ENCODE measurements at regions not wholly inside any gene's neighbourhood (a gene's known extent, or its start where the extent isn't known, plus 50 kb on each side); places are given as distances from the start of the nearest gene placed in this dataset.

DNA sequence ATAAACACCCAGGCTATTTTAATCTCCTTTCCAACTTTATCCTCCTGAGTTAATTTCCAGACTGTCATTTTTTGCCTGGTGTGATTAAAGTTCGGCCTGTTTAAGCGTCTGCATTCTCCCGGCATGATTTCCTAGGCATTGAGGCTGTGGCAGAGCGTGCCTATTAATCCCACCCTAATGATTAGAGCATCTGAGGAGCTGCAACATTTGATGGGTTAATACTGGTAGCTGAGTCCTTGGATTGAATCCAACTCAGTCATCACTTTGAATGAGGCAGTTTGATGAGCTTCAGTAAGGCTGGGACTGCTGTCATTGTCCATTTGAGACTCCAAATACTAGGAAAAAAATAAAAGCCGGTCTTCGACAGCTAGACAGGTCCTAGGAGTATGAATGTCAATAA, 882.5 kb downstream of the SLC4A3 start:
- no peak for DNase-seq (ENCODE audit: insufficient read length, low spot score)
- no peak for FAIRE-seq
- TF ChIP-seq POLR2AphosphoS5 (IDR thresholded peaks at IDR 0.05; ENCODE audit: low read depth, low read length) (no peak), PAX5 (IDR thresholded peaks at IDR 0.05; ENCODE audit: insufficient read depth, low read length, severe bottlenecking) (no peak), POLR2A (IDR thresholded peaks at IDR 0.05; ENCODE audit: low read depth, low read length) (no peak), POU2F2 (IDR thresholded peaks at IDR 0.05; ENCODE audit: low read depth, low read length) (no peak), SPI1 (IDR thresholded peaks at IDR 0.05; ENCODE audit: low read depth, low read length) (no peak), TAF1 (IDR thresholded peaks at IDR 0.05; ENCODE audit: low read depth, low read length) (no peak)

DNA sequence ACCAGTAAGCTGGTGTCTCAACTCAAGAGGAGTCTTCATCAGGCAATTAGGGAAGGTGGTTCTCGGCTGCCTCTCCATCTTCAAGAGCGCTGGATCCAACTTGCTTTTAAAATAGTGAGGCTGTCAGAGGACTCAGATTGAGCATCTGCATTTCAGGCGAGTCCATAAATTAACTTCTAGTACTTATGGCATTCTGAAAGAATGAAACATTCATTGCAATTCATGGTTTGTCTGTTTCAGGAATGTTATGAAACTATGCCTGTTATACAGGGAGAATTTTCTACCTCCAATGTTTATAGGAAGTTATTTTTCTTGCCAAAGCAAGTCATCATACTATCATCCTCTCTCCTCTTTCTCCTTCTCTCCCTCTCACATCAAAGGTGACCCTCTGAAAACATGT, 883.2 kb downstream of the SLC4A3 start:
- TF ChIP-seq POU2F2 (IDR thresholded peaks at IDR 0.05; ENCODE audit: low read depth, low read length) (no peak), TAF1 (IDR thresholded peaks at IDR 0.05; ENCODE audit: low read depth, low read length) (no peak), POLR2A (IDR thresholded peaks at IDR 0.05; ENCODE audit: low read depth, low read length) (no peak), POLR2AphosphoS5 (IDR thresholded peaks at IDR 0.05; ENCODE audit: low read depth, low read length) (no peak), PAX5 (IDR thresholded peaks at IDR 0.05; ENCODE audit: insufficient read depth, low read length, severe bottlenecking) (no peak), SPI1 (IDR thresholded peaks at IDR 0.05; ENCODE audit: low read depth, low read length) (no peak)
- no peak for DNase-seq (ENCODE audit: insufficient read length, low spot score)
- no peak for FAIRE-seq

DNA sequence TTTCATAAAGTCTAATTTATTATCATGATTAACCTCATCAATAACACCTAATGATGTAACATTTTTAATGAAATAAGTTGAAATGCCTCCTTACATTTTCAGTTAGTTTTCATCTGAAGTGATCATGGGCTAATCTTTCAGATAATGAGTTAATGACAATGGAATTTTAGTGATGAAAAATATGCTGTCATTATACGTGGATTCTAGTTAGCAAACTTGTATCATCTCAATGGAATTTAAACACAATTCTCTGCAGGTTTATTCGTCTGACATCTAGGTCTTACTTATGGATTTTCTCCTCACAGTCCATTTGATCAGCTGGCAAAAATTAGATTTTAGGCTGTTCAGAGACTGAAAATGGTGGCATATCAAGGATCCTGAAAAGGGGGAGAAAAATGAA, 885.0 kb downstream of the SLC4A3 start:
- no peak for TF ChIP-seq POLR2AphosphoS5 (IDR thresholded peaks at IDR 0.05; ENCODE audit: low read depth, low read length)
- TF ChIP-seq TAF1 (IDR thresholded peaks at IDR 0.05; ENCODE audit: low read depth, low read length), result no peak
- TF ChIP-seq POLR2A (IDR thresholded peaks at IDR 0.05; ENCODE audit: low read depth, low read length), result no peak
- no peak for TF ChIP-seq PAX5 (IDR thresholded peaks at IDR 0.05; ENCODE audit: insufficient read depth, low read length, severe bottlenecking)
- TF ChIP-seq POU2F2 (IDR thresholded peaks at IDR 0.05; ENCODE audit: low read depth, low read length), result no peak
- no peak for TF ChIP-seq SPI1 (IDR thresholded peaks at IDR 0.05; ENCODE audit: low read depth, low read length)
- FAIRE-seq, result no peak
- no peak for DNase-seq (ENCODE audit: insufficient read length, low spot score)

DNA sequence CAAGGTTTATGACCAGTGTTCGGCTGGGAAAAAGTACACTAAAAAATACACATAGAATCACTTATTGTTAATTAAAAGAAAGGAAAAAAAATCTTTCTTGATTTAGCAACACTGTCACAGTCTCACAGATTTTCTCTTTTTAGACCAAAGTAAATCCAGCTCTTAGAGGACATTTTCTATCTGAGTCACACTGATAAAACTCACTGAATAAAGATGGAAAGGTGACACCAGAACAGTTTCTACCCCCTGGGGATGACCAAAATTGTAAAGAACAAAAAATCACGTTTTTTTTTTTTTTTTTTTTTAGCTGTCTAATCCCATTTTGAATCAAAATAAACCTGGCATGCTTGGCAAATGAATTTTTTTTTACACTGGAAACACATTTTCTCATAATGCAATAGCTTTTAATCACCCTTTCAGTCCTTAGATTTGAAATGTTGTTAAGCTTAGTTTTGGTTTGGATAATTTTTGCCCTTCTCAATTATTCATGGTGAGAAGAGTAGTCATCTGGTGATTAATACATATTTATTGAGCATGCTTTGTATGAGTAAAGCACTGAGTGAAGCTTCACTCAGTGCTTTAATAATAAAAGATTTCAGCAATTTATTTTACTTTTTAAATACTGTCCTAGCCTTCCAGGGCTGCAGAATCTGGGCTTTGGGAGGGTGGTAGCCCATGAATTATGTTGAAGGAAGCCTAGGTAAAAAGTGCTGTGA, 886.3 kb downstream of the SLC4A3 start:
- TF ChIP-seq POU2F2 (IDR thresholded peaks at IDR 0.05; ENCODE audit: low read depth, low read length) (no peak), TAF1 (IDR thresholded peaks at IDR 0.05; ENCODE audit: low read depth, low read length) (no peak), POLR2A (IDR thresholded peaks at IDR 0.05; ENCODE audit: low read depth, low read length) (no peak), POLR2AphosphoS5 (IDR thresholded peaks at IDR 0.05; ENCODE audit: low read depth, low read length) (no peak), PAX5 (IDR thresholded peaks at IDR 0.05; ENCODE audit: insufficient read depth, low read length, severe bottlenecking) (no peak), SPI1 (IDR thresholded peaks at IDR 0.05; ENCODE audit: low read depth, low read length) (no peak)
- FAIRE-seq (no peak), DNase-seq (ENCODE audit: insufficient read length, low spot score) (no peak)

DNA sequence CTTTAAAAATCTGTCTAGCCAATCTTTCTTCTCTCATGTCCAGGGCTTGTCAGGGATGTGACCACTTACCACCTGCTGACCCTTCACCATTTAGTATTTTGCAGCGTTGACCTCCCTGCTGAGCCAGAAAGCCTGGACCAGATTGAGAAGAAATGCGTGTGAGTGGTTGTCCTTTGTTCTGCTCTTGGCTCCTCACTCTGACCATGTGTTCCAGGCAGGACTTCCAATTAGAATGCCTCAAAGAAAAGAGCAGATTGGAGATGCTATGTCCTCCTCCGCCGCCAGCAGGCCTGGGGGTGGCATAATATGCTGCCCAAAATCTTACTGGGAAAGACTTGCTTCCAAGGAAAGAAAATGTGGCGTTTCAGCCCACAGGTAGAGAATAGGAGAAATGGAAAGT, 894.1 kb downstream of the SLC4A3 start:
- DNase-seq (ENCODE audit: insufficient read length, low spot score) (no peak), FAIRE-seq (no peak)
- TF ChIP-seq TAF1 (IDR thresholded peaks at IDR 0.05; ENCODE audit: low read depth, low read length) (no peak), SPI1 (IDR thresholded peaks at IDR 0.05; ENCODE audit: low read depth, low read length) (no peak), PAX5 (IDR thresholded peaks at IDR 0.05; ENCODE audit: insufficient read depth, low read length, severe bottlenecking) (no peak), POU2F2 (IDR thresholded peaks at IDR 0.05; ENCODE audit: low read depth, low read length) (no peak), POLR2A (IDR thresholded peaks at IDR 0.05; ENCODE audit: low read depth, low read length) (no peak), POLR2AphosphoS5 (IDR thresholded peaks at IDR 0.05; ENCODE audit: low read depth, low read length) (no peak)

DNA sequence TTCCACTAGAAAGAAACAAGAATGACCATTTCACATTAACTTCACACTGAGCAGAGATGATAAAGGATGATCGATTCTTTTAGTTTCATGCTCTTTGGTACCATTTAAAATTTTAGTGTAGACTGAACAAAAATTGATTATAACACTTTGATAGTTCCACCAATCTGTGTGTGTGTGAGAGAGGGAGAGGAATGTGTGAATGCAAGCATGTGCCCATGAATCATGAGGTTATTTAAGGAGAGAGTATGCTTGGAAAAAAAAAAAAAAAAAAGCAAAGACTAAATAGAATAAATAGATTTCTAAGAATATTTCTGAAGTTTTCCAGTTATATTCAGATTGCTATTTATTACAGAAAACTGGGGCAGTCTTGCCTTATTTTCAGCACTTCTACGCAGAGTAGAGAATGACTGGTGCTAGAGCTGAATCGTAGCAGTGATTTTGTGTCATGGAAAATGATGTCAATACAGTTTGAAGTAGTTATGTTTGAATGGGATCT, 900.8 kb downstream of the SLC4A3 start:
- TF ChIP-seq POU2F2 (IDR thresholded peaks at IDR 0.05; ENCODE audit: low read depth, low read length) (no peak), SPI1 (IDR thresholded peaks at IDR 0.05; ENCODE audit: low read depth, low read length) (no peak), POLR2A (IDR thresholded peaks at IDR 0.05; ENCODE audit: low read depth, low read length) (no peak), PAX5 (IDR thresholded peaks at IDR 0.05; ENCODE audit: insufficient read depth, low read length, severe bottlenecking) (no peak), TAF1 (IDR thresholded peaks at IDR 0.05; ENCODE audit: low read depth, low read length) (no peak), POLR2AphosphoS5 (IDR thresholded peaks at IDR 0.05; ENCODE audit: low read depth, low read length) (no peak)
- DNase-seq (ENCODE audit: insufficient read length, low spot score) (no peak), FAIRE-seq (no peak)

DNA sequence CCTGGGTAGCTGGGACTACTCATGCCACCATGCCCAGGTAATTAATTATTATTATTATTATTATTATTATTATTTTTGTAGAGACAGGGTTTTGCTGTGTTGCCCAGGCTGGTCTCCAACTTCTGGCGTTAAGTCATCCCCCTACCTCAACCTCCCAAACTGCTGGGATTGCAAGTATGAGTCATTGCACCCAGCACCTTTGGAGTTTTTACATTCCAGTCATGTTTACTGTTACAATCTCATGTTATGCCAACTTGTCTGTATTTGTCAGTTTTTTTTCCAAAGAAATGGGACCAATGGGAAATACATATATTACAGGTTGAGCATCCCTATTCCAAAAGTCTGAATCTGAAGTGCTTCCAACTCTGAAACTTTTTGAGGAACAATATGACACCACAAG, 903.8 kb downstream of the SLC4A3 start:
- FAIRE-seq (no peak), DNase-seq (ENCODE audit: insufficient read length, low spot score) (no peak)
- no peak for TF ChIP-seq PAX5 (IDR thresholded peaks at IDR 0.05; ENCODE audit: insufficient read depth, low read length, severe bottlenecking)
- TF ChIP-seq POU2F2 (IDR thresholded peaks at IDR 0.05; ENCODE audit: low read depth, low read length), result no peak
- no peak for TF ChIP-seq TAF1 (IDR thresholded peaks at IDR 0.05; ENCODE audit: low read depth, low read length)
- no peak for TF ChIP-seq POLR2A (IDR thresholded peaks at IDR 0.05; ENCODE audit: low read depth, low read length)
- TF ChIP-seq POLR2AphosphoS5 (IDR thresholded peaks at IDR 0.05; ENCODE audit: low read depth, low read length), result no peak
- TF ChIP-seq SPI1 (IDR thresholded peaks at IDR 0.05; ENCODE audit: low read depth, low read length), result no peak

DNA sequence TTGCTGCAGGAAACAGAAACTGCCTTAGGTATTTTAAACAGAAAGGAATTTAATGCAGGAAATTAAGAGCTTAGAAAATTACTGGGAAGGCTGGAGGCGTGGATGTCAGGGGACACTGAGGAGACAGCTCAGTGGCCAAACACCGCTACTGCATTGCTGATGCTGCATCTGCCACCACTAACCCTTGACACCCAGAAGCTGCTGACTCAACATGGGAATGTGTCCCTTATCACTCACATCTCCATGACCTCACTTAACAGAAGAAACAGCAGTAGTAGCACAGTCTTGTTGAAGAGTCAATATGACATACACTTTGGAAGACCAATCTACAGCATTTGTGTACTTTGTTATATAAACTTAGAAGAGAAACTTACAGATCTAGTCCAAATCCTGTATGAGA, 906.1 kb downstream of the SLC4A3 start:
- TF ChIP-seq SPI1 (IDR thresholded peaks at IDR 0.05; ENCODE audit: low read depth, low read length) (no peak), POU2F2 (IDR thresholded peaks at IDR 0.05; ENCODE audit: low read depth, low read length) (no peak), POLR2AphosphoS5 (IDR thresholded peaks at IDR 0.05; ENCODE audit: low read depth, low read length) (no peak), TAF1 (IDR thresholded peaks at IDR 0.05; ENCODE audit: low read depth, low read length) (no peak), POLR2A (IDR thresholded peaks at IDR 0.05; ENCODE audit: low read depth, low read length) (no peak), PAX5 (IDR thresholded peaks at IDR 0.05; ENCODE audit: insufficient read depth, low read length, severe bottlenecking) (no peak)
- FAIRE-seq (no peak), DNase-seq (ENCODE audit: insufficient read length, low spot score) (no peak)

DNA sequence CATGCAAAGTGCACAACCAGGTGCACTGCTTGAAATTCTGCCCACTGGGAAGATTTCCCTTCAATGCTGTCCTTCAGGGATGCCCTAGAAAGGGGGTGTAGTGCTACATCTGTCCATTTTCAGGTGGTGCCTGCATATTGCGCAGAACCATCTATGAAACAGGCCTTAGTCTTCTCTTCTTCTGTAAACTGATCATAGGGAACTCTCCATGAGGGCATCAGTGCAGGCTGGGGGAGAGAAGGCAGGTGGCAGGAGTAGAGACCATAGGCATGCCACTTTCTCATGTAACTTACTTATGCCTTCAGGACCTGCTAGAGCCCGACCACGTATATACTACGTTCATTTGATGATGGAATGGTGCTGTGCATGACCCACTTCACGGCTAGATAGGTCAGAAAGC, 912.1 kb downstream of the SLC4A3 start:
- DNase-seq (ENCODE audit: insufficient read length, low spot score) (no peak), FAIRE-seq (no peak)
- TF ChIP-seq PAX5 (IDR thresholded peaks at IDR 0.05; ENCODE audit: insufficient read depth, low read length, severe bottlenecking) (no peak), POLR2A (IDR thresholded peaks at IDR 0.05; ENCODE audit: low read depth, low read length) (no peak), TAF1 (IDR thresholded peaks at IDR 0.05; ENCODE audit: low read depth, low read length) (no peak), POLR2AphosphoS5 (IDR thresholded peaks at IDR 0.05; ENCODE audit: low read depth, low read length) (no peak), POU2F2 (IDR thresholded peaks at IDR 0.05; ENCODE audit: low read depth, low read length) (no peak), SPI1 (IDR thresholded peaks at IDR 0.05; ENCODE audit: low read depth, low read length) (no peak)
